ENCODE measurements at regions not wholly inside any gene's neighbourhood (a gene's known extent, or its start where the extent isn't known, plus 50 kb on each side); places are given as distances from the start of the nearest gene placed in this dataset.
"Not testable (repeated sequence)": the region's sequence is repeated elsewhere in the genome, so short reads cannot be mapped to it uniquely, and the experiment has no call there.

- no peaks in the 10 kb centered on the region for H3K36me3 Mint-ChIP-seq (ENCODE audit: insufficient read depth, unreplicated experiment)
- H3K9me3 Mint-ChIP-seq (ENCODE audit: unreplicated experiment), result peaks cover 10% of the 10 kb centered on the region
- peaks cover 2% of the 10 kb centered on the region for H3K27me3 Mint-ChIP-seq (ENCODE audit: insufficient read depth, unreplicated experiment)
- POLR2A ChIA-PET, result no interaction called here
- BruUV-seq (replicated peaks), result no TSS peak
- H3K4me1 ChIP-seq, result no peaks in the 10 kb centered on the region
- no peaks in the 10 kb centered on the region for H3K4me1 Mint-ChIP-seq (ENCODE audit: low read depth, unreplicated experiment)
- CTCF ChIA-PET, result no interaction called here
- H3K4me3 ChIP-seq (ENCODE audit: low read depth, low read length), result no peak overlapping the region
- H3K9me3 ChIP-seq, result no peaks in the 10 kb centered on the region
- H3K4me3 Mint-ChIP-seq (ENCODE audit: unreplicated experiment), result no peak overlapping the region
- H3K36me3 ChIP-seq (ENCODE audit: control insufficient read depth, insufficient read depth, low read length), result no peaks in the 10 kb centered on the region
- TF ChIP-seq CTCF (IDR thresholded peaks at IDR 0.05; ENCODE audit: insufficient read depth in 1 of 2, low read depth in 1 of 2, low read length in 1 of 2, severe bottlenecking in 1 of 2, unreplicated experiment in 1 of 2), result no peak
- no peak for DNase-seq
- intact Hi-C loops (cut with micrococcal nuclease; ENCODE audit: unreplicated experiment), result no loop called here
- no peak overlapping the region for H3K27ac Mint-ChIP-seq (ENCODE audit: unreplicated experiment)
- no peaks in the 10 kb centered on the region for H3K27me3 ChIP-seq (replicated peaks; ENCODE audit: control insufficient read depth, insufficient read depth, low read length)
These were observed 66.6 kb upstream of the SLIT2 start for GRCh38 chr4:20185103-20185502.

- CTCF ChIA-PET; BruUV-seq (replicated peaks); H3K4me1 ChIP-seq; H3K27me3 ChIP-seq (replicated peaks; ENCODE audit: control insufficient read depth, insufficient read depth, low read length); H3K9me3 ChIP-seq; H3K36me3 Mint-ChIP-seq (ENCODE audit: insufficient read depth, unreplicated experiment); POLR2A ChIA-PET; H3K36me3 ChIP-seq (ENCODE audit: control insufficient read depth, insufficient read depth, low read length); H3K27ac Mint-ChIP-seq (ENCODE audit: unreplicated experiment); H3K4me3 ChIP-seq (ENCODE audit: low read depth, low read length); H3K4me3 Mint-ChIP-seq (ENCODE audit: unreplicated experiment); DNase-seq; H3K27me3 Mint-ChIP-seq (ENCODE audit: insufficient read depth, unreplicated experiment); intact Hi-C loops (cut with micrococcal nuclease; ENCODE audit: unreplicated experiment); H3K4me1 Mint-ChIP-seq (ENCODE audit: low read depth, unreplicated experiment); H3K9me3 Mint-ChIP-seq (ENCODE audit: unreplicated experiment): not testable (repeated sequence)
These were observed 68.6 kb upstream of the SLIT2 start for GRCh38 chr4:20183131-20183530.

GRCh38 chr4:20181926-20182325 is 69.8 kb upstream of the SLIT2 start:
- intact Hi-C loops (cut with micrococcal nuclease; ENCODE audit: unreplicated experiment), result no loop called here
- no TSS peak for BruUV-seq (replicated peaks)
- no peak overlapping the region for H3K4me3 ChIP-seq (ENCODE audit: low read depth, low read length)
- ChIA-PET POLR2A (no interaction called here), CTCF (no interaction called here)
- no peak overlapping the region for H3K4me3 Mint-ChIP-seq (ENCODE audit: unreplicated experiment)
- no peak overlapping the region for H3K27ac Mint-ChIP-seq (ENCODE audit: unreplicated experiment)
- H3K36me3 Mint-ChIP-seq (ENCODE audit: insufficient read depth, unreplicated experiment), result no peaks in the 10 kb centered on the region
- no peaks in the 10 kb centered on the region for H3K4me1 ChIP-seq
- H3K27me3 Mint-ChIP-seq (ENCODE audit: insufficient read depth, unreplicated experiment), result peaks cover 2% of the 10 kb centered on the region
- no peak for TF ChIP-seq CTCF (IDR thresholded peaks at IDR 0.05; ENCODE audit: insufficient read depth in 1 of 2, low read depth in 1 of 2, low read length in 1 of 2, severe bottlenecking in 1 of 2, unreplicated experiment in 1 of 2)
- H3K36me3 ChIP-seq (ENCODE audit: control insufficient read depth, insufficient read depth, low read length), result no peaks in the 10 kb centered on the region
- no peaks in the 10 kb centered on the region for H3K9me3 ChIP-seq
- H3K27me3 ChIP-seq (replicated peaks; ENCODE audit: control insufficient read depth, insufficient read depth, low read length), result no peaks in the 10 kb centered on the region
- H3K4me1 Mint-ChIP-seq (ENCODE audit: low read depth, unreplicated experiment), result no peaks in the 10 kb centered on the region
- H3K9me3 Mint-ChIP-seq (ENCODE audit: unreplicated experiment), result no peaks in the 10 kb centered on the region
- no peak for DNase-seq

- Mint-ChIP-seq H3K4me1 (ENCODE audit: low read depth, unreplicated experiment) (no peaks in the 10 kb centered on the region), H3K36me3 (ENCODE audit: insufficient read depth, unreplicated experiment) (no peaks in the 10 kb centered on the region), H3K27me3 (ENCODE audit: insufficient read depth, unreplicated experiment) (peaks cover 2% of the 10 kb centered on the region), H3K9me3 (ENCODE audit: unreplicated experiment) (no peaks in the 10 kb centered on the region), H3K4me3 (ENCODE audit: unreplicated experiment) (no peak overlapping the region), H3K27ac (ENCODE audit: unreplicated experiment) (no peak overlapping the region)
- ChIA-PET CTCF (no interaction called here), POLR2A (interaction anchor here (0.6 kb wide), 1 partner anchor 21 kb away, joined by 3 read pairs; no protein-coding TSS in a partner anchor)
- no TSS peak for BruUV-seq (replicated peaks)
- intact Hi-C loops (cut with micrococcal nuclease; ENCODE audit: unreplicated experiment), result no loop called here
- H3K4me3 ChIP-seq (ENCODE audit: low read depth, low read length), result no peak overlapping the region
- H3K36me3 ChIP-seq (ENCODE audit: control insufficient read depth, insufficient read depth, low read length), result no peaks in the 10 kb centered on the region
- no peak for DNase-seq
- no peaks in the 10 kb centered on the region for H3K4me1 ChIP-seq
- H3K27me3 ChIP-seq (replicated peaks; ENCODE audit: control insufficient read depth, insufficient read depth, low read length), result no peaks in the 10 kb centered on the region
- no peak for TF ChIP-seq CTCF (IDR thresholded peaks at IDR 0.05; ENCODE audit: insufficient read depth in 1 of 2, low read depth in 1 of 2, low read length in 1 of 2, severe bottlenecking in 1 of 2, unreplicated experiment in 1 of 2)
- H3K9me3 ChIP-seq, result no peaks in the 10 kb centered on the region
These were observed 71.2 kb upstream of the SLIT2 start for GRCh38 chr4:20180509-20180908.

Data from Caco-2 (cell line).